ENCODE measurements at regions not wholly inside any gene's neighbourhood (a gene's known extent, or its start where the extent isn't known, plus 50 kb on each side); places are given as distances from the start of the nearest gene placed in this dataset.
A peak's percentile ranks its signal among the peaks of the same experiment; 100 is the strongest.

DNA sequence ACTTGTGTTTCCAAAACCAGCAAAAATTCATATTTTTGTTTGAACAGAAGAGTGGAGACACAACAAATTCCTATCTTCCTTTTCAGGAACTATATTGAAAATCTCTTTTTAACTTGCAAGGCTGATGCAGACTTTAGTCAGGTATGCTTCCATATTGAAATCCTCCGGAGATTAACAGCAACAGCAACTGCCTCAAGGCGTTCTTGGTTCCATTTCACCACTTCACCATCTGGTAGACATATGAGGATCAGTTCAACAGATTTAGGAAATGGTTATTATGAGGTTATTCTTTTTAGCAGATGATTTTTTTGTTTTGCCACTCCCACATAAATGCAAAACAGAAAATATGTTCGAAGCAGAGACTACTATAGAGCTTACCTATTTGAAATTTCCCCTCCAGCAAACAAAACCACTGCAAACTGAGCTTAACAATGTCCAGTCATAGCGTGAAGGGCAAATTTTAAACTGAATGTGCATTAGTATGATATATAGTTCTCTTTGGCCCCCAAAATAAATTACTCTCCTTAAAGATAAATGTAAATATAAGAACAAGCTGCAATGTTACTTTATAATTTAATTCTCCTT, 520.5 kb upstream of the ADGRB3 start:
- in situ Hi-C loops (cut with MboI) (no loop called here), intact Hi-C loops (cut with micrococcal nuclease; ENCODE audit: unreplicated experiment) (no loop called here)
- Histone ChIP-seq H3K9ac (ENCODE audit: control insufficient read depth, insufficient read depth, low read length) (no peak overlapping the region), H3K4me1 (ENCODE audit: control insufficient read depth, insufficient read depth, low read length) (no peaks in the 10 kb centered on the region), H3K36me3 (ENCODE audit: control insufficient read depth in 2 of 2, insufficient read depth in 2 of 2, low read length in 1 of 2) (no peaks in the 10 kb centered on the region), H3K79me2 (ENCODE audit: control insufficient read depth, insufficient read depth, low read length) (no peaks in the 10 kb centered on the region), H3K4me3 (no peak overlapping the region), H3K9me3 (replicated peaks; ENCODE audit: control insufficient read depth, insufficient read depth, low read length) (no peaks in the 10 kb centered on the region), H2AFZ (ENCODE audit: control insufficient read depth, low read depth, low read length) (no peak overlapping the region), H3K27ac (ENCODE audit: control insufficient read depth, insufficient read depth) (no peak overlapping the region), H3K27me3 (replicated peaks in 1 of 2; ENCODE audit: control insufficient read depth in 2 of 2, insufficient read depth in 2 of 2, low read length in 1 of 2) (no peaks in the 10 kb centered on the region), H4K20me1 (ENCODE audit: control insufficient read depth, insufficient read depth) (no peaks in the 10 kb centered on the region), H3K4me2 (ENCODE audit: control insufficient read depth, insufficient read depth) (no peak overlapping the region)
- BruUV-seq (replicated peaks): no TSS peak
- RAD21 ChIA-PET (ENCODE audit: unreplicated experiment): no interaction called here
- no peak for FAIRE-seq
- ATAC-seq: peak; percentile 44; the same call in 2 of the 3 replicates
- POLR2A ChIA-PET: no interaction called here
- TF ChIP-seq ATF7 (IDR thresholded peaks at IDR 0.05; ENCODE audit: low read depth) (no peak), EZH2 (IDR thresholded peaks at IDR 0.05; ENCODE audit: borderline replicate concordance, control insufficient read depth, low read depth, low read length) (no peak), TCF12 (IDR thresholded peaks at IDR 0.05; ENCODE audit: low read depth, low read length) (no peak), ESRRA (IDR thresholded peaks at IDR 0.05; ENCODE audit: low read length) (no peak), JUNB (IDR thresholded peaks at IDR 0.05) (peak; percentile 34; the same call in 1 of the 2 replicates)
- TF ChIP-seq, protein P1, sequence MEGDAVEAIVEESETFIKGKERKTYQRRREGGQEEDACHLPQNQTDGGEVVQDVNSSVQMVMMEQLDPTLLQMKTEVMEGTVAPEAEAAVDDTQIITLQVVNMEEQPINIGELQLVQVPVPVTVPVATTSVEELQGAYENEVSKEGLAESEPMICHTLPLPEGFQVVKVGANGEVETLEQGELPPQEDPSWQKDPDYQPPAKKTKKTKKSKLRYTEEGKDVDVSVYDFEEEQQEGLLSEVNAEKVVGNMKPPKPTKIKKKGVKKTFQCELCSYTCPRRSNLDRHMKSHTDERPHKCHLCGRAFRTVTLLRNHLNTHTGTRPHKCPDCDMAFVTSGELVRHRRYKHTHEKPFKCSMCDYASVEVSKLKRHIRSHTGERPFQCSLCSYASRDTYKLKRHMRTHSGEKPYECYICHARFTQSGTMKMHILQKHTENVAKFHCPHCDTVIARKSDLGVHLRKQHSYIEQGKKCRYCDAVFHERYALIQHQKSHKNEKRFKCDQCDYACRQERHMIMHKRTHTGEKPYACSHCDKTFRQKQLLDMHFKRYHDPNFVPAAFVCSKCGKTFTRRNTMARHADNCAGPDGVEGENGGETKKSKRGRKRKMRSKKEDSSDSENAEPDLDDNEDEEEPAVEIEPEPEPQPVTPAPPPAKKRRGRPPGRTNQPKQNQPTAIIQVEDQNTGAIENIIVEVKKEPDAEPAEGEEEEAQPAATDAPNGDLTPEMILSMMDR (IDR thresholded peaks at IDR 0.05 in 2 of 3, conservative IDR thresholded peaks at IDR 0.05 in 1 of 3; ENCODE audit: control insufficient read depth in 2 of 3, extremely low read depth in 1 of 3, insufficient read depth in 1 of 3, low read depth in 3 of 3, low read length in 3 of 3): no peak
- TF ChIP-seq, protein P2, sequence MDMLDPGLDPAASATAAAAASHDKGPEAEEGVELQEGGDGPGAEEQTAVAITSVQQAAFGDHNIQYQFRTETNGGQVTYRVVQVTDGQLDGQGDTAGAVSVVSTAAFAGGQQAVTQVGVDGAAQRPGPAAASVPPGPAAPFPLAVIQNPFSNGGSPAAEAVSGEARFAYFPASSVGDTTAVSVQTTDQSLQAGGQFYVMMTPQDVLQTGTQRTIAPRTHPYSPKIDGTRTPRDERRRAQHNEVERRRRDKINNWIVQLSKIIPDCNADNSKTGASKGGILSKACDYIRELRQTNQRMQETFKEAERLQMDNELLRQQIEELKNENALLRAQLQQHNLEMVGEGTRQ (IDR thresholded peaks at IDR 0.05; ENCODE audit: borderline replicate concordance, low read depth, low read length): no peak
- TF ChIP-seq, protein P3, sequence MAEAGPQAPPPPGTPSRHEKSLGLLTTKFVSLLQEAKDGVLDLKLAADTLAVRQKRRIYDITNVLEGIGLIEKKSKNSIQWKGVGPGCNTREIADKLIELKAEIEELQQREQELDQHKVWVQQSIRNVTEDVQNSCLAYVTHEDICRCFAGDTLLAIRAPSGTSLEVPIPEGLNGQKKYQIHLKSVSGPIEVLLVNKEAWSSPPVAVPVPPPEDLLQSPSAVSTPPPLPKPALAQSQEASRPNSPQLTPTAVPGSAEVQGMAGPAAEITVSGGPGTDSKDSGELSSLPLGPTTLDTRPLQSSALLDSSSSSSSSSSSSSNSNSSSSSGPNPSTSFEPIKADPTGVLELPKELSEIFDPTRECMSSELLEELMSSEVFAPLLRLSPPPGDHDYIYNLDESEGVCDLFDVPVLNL (IDR thresholded peaks at IDR 0.05; ENCODE audit: low read depth, low read length): no peak
- CTCF ChIA-PET: no interaction called here
- no peak for DNase-seq (ENCODE audit: low read depth, low spot score)
- SMC1A ChIA-PET (ENCODE audit: uncharacterized antibody, unreplicated experiment): interaction anchor here (0.9 kb wide), 1 partner anchor 12 kb away, joined by 3 read pairs; no protein-coding TSS in a partner anchor
- 4% methylated on average over 4 of the region's 4 CpGs for WGBS (ENCODE audit: insufficient coverage, insufficient replicate concordance, low lambda C conversion rate, missing lambda C conversion rate)
